Bone marrow (tissue), 2 donors: ENCODE measurements at regions not wholly inside any gene's neighbourhood (a gene's known extent, or its start where the extent isn't known, plus 50 kb on each side); places are given as distances from the start of the nearest gene placed in this dataset.
"Not testable (repeated sequence)": the region's sequence is repeated elsewhere in the genome, so short reads cannot be mapped to it uniquely, and the experiment has no call there.

Source experiments
- DNase-seq, 2 donors: peaks; one replicate each; lab custom pipeline; 2025; lab: John Stamatoyannopoulos, UW

DNA sequence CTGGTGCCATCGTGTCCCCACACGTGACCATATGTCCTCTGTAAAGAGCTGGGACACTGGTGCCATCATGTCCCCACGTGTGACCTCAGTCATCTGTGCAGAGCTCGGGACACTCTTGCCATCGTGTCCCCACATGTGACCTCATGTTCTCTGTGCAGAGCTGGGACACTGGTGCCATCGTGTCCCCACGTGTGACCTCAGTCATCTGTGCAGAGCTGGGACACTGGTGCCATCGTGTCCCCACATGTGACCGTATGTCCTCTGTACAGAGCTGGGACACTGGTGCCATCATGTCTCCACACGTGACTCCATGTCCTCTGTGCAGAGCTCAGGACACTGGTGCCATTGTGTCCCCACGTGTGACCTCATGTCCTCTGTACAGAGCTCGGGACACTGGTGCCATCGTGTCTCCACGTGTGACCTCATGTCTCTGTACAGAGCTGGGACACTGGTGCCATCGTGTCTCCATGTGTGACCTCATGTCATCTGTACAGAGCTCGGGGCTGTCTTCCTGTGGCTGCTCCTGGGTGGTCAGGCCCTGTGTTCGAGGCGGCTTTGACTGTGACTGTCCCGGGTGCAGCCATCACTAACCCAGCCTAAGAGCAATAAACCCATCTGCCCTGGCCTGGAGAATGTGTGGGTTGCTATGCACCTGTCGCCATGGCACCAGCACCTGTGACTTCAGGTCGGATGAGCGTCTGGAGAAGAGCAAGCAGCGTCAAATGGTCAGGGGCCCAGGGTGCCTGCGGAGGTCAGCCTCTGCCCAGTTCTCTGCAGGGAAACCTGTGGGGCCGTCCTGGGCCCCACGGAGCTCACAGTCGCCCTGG is 334.4 kb downstream of the ADGRD1 start:
- no peak for DNase-seq

DNA sequence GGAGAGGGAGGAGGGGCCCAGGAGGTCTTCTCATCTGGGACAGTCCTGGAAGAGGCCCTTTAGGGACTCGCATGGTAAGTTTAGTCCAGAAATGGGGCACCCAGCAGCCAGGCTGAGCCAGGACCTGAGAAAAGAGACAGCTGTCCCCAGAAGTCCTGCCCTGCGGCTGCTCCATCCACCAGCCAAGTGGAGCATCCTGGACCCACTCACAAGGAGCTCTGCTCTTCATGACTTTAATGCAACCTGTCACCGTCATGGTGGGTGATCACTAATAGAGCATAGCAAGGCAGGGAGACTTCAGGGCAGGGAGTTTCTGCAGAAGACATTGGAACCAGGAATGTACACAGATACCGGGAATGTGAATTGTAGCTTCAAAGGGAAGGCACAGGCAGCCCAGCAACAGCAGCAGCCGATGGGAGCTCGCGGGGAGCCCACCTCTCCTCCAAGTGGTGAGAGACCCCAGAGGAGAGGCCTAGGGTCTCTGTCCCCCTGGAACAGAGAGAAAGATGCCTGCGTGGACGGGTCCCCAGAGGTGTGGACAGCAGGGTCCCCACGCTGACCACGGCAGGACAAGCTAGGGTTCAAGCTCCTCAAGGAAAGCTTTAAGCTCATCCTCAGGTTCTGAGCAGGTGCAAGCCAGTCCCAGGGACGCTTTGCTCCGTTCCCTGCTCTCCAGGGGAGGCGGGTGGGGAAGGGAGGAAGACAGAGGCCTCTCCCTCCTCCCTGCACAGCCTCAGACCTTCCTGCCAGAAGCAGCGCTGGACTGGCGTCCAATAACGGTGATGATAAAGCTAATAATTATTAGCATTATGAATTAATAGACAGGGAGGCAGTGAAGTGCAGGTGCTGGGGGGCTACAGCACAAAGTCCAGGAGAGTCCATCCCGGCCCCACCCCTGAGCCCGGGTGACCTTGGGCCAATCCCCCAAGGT is 335.3 kb downstream of the ADGRD1 start:
- DNase-seq: not testable (repeated sequence)

DNA sequence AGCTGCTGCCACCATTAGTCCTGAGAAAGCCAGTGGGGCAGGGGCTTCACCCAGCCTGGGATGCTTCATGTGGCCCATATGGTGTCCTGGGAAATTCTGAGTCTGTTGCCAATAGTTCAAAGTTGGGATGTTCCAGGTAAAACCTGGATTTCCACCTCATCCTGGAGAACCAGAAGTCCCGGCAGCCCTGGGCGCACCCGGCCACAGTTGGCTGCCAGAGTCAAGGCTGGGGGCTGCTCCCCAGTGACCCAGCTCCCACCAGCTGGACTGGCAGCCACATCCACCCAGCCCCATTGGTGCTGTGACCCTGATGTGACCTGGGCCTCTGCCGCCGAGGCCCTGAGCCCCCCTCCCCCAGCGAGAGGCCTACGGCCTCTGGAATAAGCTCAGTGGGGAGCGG is 336.1 kb downstream of the ADGRD1 start:
- DNase-seq: not testable (repeated sequence)

DNA sequence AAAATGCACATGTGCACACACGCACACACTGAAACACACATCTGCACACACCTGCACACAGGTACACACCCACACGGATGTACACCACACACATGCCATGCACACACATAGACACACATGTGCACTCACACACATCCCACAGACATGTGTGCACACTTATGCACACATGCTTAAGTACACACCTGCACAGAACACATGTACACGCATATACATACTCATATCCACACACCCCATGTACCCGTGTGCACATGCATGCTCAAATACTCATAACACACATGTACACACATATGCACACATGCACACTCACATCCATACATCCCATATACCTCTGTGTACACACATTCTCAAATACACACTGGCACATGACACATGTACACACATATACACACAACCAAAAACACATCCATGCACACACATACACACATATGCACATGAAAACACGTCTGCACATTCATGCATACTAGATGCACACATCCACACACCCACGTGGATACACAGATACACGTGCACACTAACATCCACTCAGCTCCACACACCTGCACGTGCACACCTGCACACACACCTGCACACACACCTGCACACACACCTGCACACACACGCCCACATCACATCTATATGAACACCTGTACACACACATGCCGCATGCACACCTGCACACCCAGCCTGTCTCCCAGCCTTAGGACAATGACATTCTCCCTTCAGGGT is 336.7 kb downstream of the ADGRD1 start:
- DNase-seq: no peak

DNA sequence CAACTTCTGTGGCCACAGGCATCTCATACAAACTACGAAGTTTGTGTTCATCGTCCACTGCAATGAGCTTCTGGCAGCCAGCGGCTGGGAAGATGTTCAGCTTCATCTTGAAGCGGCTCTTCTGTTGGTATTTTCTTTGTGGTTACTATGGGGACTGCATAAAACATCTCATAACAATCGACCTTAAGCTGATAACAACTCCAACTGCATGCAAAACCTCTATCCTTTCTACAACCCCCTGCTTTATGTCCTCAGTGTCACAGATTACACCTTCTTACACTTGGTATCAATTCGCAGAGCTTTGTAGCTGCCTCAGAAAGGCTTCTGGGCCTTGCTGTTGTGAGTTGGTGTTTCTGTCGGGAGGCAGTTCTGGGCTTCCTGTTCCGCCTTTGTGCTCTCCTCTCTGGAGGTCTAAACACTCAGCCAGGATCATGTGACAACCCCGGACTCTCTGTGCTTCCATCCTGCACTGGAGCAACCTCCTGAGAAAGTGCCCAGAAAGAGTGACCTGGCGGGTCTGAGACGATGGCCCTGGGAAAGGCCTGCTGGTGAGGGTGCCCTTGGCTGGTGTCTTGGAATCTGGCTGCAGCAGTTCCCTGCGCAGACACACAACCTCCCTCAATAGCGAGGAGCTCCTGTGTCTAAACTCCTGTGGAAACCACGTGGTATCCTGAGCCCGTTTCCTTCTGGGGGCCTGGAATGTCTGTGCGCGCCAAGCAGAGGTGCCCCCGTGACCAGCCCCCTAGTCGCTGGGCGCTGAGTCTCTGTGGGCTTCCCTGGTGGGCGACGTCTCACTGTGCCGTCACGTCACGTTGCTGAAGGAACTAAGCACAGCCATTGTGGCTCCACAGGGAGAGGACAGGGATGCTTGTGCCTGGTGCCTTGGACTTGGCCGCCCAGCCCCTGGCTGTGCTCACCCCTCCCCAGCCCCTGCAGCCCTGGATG is 339.6 kb downstream of the ADGRD1 start:
- DNase-seq: not testable (repeated sequence)

DNA sequence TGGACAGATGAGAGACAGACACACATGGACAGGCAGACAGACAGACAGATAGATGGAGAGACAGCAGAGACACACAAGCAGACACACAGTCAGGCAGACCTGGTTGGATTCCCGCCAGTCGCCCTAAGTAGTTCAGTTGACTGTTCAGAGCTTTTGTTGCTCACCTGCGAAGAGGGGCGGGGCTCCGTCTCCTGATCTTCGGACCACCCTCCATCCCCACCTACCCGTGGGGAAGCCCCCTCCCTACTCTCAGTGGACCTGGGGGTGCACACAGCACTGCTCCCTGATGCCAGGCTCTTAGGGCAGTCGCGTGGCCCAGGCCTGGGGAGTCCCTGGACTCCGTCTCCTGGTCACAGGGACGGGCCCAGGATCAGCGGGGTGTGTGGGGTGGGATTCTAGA is 341.0 kb downstream of the ADGRD1 start:
- not testable (repeated sequence) for DNase-seq

DNA sequence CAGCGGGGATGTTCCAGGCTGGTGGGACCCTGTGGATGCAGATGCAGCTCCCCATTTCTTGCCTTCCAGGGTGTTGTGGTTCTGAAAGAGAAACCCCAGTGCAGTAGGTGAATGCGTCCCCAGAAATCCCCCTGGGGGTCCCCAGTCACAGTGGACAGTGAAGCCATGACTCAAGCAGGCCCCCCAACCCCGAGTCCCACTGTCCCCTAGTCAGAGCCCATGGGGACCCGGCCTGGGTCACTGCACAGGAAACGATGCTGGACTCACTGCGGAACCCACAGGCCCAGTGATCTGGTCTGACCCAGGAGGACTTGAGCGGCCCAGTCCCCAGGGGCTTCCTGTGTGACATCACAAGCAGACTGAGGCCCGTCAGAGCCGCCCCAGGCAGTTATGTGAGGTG is 341.4 kb downstream of the ADGRD1 start:
- not testable (repeated sequence) for DNase-seq

DNA sequence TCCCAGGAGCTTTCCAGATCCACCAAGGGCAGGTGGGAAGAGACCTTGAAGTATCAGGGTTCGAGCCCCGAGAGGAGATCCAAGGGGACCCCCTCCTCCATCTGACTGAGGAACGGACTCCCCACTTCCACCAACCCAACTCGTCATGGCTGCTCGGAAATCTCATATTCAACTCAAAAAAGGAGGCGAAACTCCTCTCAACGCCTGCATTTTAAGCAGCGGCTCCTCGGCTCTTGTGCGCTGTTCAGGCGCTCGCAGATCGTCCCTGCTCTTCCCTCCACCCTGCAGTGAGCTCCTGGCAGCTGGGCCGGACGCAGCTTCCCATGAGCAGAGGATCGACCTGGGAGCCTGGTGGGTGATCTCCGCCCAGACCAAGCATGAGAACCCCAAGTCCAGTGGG is 341.9 kb downstream of the ADGRD1 start:
- DNase-seq: not testable (repeated sequence)

DNA sequence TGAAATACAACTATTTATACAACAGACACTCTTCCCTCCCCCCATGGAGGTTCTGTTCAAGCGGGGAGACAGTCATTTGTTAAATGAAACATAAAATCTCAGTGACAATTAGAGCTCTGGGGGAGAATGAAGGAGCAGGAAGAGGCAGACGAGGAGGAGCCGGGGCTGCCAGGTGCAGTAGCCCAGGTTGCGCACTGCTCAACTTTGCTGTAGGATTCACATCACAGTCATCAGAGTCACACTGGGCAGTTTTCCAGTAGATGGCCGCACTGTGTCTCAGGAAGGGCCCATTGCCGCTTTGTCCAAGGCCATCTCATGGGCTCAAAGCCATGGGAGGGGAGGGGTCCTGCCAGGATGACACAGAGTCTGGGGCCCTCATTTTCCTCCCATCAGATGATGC is 342.4 kb downstream of the ADGRD1 start:
- DNase-seq: not testable (repeated sequence)

DNA sequence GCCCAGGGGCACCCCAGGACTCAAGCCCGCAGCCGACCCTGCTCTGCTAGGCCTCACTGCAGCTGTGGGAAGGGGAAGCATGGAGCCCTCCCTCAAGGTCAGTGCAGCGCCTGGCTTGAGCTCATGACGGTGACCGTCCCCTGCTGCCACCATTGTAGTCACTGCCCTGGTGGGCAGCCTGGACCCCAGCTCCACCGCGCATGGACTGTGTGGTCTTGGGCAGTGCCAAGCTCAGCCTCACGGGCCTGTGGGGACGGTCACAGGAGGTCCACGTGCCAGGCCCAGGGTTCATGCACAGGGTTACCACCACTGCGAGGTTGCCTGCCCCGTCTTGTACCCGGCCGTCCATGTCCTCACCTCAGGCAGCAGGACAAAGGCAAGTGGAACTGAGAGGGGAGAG is 342.9 kb downstream of the ADGRD1 start:
- not testable (repeated sequence) for DNase-seq

DNA sequence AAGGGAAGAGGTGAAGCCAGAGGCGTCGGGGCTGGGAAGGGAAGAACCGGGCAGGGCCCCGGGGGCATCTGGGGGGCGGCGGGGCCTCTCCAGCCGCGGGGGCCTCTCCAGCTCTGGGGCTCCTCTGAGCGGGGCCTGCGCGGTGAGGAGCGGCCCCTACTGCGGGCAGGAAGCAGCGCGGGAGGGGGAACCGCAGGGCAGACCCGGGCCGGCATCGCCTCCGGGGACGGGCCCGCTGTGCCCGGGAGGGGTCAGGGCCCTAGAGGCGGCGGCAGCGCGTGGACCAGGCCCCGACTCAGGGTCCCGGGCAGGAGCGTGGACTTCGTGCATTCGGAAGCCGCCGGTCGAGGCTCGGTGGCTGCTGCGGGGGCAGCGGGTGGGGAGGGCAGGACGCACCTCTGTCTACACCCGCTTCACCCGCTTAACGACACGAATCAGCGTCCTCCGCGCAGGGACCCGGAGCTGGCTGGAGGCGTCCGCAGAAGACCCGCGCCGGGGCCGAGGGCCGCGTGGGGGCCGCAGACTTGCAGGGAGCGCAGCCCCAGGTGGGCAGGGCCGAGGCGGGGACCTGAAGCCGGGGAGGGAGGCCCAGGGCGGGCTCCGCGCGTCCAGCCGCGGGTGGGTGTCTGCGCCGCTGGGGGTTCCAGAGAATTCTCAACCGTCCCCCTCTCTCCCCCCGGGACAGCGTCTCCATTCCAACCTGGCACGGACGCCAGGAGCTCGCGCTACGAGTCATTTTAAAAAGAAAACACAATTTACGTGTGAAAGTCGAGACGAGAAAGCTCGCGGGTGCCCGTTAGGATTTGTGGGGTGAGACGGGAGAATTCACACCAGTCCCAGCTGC is 345.0 kb downstream of the ADGRD1 start:
- DNase-seq: not testable (repeated sequence)

DNA sequence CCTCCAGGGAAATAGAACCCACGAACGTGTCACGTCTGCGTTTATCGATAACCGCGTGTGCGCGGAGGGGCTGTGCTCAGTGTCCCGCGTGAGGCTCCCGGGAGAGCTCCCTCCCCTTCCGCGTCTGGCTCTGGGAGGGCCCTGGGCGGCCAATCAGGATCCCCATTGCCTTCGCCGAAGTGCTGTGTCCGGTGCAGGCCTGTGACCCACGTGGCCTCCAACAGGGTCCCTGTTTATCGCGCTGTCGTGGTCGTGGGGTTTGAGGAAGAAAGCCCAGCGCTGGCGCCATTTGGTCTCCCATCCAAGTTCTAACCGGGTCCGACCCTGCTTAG is 345.6 kb downstream of the ADGRD1 start:
- DNase-seq: not testable (repeated sequence)

DNA sequence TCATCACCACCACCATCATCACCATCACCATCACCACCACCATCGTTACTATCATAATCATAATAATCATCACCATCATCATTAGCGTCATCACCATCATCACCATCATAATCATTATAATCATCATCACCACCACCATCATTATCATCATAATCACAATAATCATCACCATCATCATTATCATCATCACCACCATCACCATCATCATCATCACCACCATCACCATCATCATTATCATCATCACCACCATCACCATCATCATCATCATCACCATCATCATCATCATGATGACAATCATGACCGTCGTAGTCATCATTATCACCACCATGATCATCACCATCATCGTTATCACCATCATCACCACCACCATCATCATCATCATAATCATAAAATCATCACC is 349.9 kb downstream of the ADGRD1 start:
- not testable (repeated sequence) for DNase-seq

DNA sequence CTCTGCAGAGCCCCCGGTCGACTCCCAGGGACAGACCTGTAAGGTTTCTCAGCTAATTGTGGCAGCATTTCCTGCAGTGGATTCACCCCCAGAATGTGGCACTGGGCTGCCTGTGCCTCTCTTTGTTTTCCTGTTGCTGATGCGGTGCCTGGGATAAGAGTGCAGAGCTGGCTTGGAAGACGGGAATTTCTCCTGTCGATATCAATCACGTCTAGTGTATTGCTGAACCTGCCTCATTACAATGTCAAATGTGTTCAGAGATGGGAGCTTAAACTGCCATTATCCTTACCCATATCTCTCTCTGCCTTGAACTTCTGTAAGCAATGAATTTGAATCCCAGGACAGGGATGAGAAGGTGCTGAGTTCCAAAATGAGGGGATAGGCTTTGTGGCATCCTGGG is 350.9 kb downstream of the ADGRD1 start:
- not testable (repeated sequence) for DNase-seq

DNA sequence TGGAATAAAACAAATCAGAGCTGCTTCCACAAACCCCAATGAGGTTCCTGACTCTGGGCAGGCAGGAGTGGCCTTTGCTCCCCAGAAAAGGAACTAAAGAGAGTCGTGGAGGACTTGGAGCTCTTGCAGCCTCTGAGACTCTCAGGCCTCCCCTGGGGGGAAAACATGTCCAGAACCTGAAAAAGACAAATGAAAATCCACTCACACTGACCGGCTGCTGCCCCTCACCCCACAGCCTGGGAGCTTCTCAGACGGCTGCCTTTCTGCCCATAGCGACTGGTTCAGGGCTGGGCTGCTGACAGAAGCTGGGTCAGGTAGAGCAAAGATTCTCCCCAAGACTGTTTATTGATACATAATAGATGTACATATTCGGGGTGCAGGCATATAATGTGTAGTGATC is 356.0 kb downstream of the ADGRD1 start:
- no peak for DNase-seq

DNA sequence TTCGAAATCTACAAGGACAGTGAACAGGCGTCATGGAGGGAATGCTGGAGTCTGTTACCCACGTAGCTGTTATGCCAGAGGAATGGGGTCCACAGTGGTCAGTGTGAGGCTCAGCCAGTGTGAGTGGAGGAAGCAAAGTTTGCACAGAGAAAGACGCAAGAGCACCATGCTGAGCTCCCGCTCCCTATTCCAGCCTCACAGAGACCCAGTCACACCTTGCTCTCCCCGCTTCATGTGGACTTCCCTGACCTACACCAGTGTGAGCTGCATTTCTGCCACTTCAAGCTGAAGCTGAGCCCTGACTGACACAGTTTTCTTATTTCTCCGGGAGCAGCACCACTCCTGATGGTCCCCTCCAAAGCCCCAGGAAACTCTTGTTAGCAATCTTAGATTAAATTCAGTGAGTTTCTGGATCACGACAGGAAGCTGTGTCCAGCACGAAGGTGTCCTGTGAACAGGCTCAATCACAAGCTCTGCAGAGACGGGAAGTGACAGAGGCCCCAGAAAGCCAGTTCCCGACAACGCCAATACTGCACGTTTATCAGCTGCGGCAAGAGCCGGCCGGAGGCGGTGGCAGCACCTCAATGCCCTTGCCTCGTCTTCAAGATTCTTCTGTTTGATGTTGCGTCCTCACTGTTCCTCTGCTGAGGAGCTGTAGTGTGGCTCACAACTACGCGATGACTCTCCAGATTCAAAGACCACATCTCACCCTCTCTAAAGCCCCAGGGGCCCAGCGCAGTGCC is 356.7 kb downstream of the ADGRD1 start:
- DNase-seq: not testable (repeated sequence)

DNA sequence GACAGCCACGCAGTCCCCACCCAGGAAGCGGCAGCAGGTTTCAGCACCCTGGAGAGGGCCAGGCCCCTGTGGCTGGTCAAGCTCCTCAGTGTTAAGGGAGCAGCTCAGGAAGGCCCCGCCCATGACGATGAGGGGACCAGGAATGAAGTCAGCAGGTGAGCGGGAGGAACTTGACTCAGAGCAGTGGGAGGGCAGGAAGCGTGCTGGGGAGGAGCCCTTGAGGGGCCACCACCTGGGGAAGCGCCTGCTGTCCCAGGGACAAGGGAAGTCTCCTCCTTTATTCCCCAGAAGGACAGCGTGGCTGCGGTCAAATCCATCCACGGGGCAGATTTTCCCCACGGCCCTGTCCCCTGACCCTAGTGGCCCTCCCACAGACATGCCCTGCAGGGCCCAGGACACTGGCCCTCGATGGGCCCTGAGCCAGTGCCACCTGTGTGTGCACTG is 357.6 kb downstream of the ADGRD1 start:
- DNase-seq: not testable (repeated sequence)

DNA sequence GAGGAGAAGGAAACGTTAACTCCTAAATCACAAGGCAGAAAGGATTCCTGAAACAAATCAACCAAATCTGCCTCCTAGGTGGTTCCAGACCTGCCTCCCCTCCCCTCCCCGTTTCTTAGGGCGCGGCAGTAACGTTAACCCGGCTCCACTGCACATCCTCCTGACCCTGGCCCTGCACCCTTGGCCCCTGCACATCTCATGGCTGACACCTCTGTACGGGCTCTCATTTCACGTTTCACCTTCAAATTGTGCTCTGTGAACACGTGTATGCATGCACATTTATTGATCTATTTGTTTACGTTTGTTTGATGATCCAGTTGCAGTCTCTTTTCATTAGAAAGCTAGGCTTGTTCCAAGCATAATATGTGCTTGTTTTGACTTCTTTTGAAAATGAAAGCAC is 358.1 kb downstream of the ADGRD1 start:
- DNase-seq: no peak

DNA sequence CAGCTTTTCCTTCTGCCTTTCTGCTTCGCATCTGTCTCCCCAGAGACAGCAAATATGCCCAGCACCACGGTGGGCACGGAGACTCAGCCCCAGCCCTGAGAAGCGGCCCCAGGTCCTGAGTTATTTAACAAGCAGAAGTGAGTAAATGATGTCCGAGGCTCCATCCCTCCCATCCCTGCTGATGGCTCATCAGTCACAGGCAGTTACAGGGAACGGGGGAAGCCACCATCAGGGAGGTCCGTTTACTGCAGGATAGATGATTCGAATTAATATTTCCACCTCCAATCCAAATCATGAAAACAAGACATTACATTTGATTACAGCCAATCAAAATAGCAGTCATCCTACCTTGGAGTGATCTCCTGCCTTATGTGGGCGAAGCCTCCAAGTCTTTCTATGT is 358.7 kb downstream of the ADGRD1 start:
- DNase-seq: not testable (repeated sequence)
